LNCaP clone FGC (cell line): ENCODE measurements at regions not wholly inside any gene's neighbourhood (a gene's known extent, or its start where the extent isn't known, plus 50 kb on each side); places are given as distances from the start of the nearest gene placed in this dataset.

Source experiments
- DNase-seq: peaks from one replicate; pipeline ENCODE4 v3.0.0-alpha.2; 2011; ENCODE audit warnings: low read depth
- H3K4me3 ChIP-seq: 2 replicates; pipeline ENCODE4 v1.5.1; 2011; ENCODE audit warnings: mild to moderate bottlenecking, low read depth, low read length, control low read depth
- TF ChIP-seq, protein P1 (sequence below): IDR thresholded peaks from 2 replicates; pipeline ENCODE4 v1.5.1; 2012; ENCODE audit warnings: mild to moderate bottlenecking; ENCODE audit not compliant: control insufficient read depth, insufficient read depth; ENCODE audit errors: extremely low read depth

- no peak overlapping the region for H3K4me3 ChIP-seq
- DNase-seq = no peak
- TF ChIP-seq, protein P1, sequence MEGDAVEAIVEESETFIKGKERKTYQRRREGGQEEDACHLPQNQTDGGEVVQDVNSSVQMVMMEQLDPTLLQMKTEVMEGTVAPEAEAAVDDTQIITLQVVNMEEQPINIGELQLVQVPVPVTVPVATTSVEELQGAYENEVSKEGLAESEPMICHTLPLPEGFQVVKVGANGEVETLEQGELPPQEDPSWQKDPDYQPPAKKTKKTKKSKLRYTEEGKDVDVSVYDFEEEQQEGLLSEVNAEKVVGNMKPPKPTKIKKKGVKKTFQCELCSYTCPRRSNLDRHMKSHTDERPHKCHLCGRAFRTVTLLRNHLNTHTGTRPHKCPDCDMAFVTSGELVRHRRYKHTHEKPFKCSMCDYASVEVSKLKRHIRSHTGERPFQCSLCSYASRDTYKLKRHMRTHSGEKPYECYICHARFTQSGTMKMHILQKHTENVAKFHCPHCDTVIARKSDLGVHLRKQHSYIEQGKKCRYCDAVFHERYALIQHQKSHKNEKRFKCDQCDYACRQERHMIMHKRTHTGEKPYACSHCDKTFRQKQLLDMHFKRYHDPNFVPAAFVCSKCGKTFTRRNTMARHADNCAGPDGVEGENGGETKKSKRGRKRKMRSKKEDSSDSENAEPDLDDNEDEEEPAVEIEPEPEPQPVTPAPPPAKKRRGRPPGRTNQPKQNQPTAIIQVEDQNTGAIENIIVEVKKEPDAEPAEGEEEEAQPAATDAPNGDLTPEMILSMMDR = no peak
Measured at GRCh38 chr1:4433075-4433474, 221.3 kb upstream of the AJAP1 start.

DNA sequence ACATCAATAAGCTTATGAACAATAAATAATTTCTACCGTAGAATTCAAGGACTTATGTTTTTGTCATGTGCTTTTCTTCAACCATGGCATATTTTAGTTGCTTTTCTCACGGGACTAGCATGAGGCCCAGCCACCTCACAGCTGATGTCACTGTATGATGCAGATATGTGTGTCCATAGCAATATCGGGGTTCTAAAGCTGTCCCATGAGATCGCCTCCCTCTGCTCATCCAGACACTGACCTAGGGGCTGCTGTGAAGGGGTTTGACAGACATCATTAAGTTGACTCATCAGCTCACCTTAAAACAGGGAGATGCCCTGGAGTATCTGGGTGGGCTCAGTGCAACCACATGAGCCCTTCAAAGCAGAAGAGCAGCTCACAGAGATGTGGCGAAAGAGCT lies 210.3 kb upstream of the AJAP1 start:
- no peak for DNase-seq
- H3K4me3 ChIP-seq = no peak overlapping the region
- TF ChIP-seq, protein P1 = no peak

DNA sequence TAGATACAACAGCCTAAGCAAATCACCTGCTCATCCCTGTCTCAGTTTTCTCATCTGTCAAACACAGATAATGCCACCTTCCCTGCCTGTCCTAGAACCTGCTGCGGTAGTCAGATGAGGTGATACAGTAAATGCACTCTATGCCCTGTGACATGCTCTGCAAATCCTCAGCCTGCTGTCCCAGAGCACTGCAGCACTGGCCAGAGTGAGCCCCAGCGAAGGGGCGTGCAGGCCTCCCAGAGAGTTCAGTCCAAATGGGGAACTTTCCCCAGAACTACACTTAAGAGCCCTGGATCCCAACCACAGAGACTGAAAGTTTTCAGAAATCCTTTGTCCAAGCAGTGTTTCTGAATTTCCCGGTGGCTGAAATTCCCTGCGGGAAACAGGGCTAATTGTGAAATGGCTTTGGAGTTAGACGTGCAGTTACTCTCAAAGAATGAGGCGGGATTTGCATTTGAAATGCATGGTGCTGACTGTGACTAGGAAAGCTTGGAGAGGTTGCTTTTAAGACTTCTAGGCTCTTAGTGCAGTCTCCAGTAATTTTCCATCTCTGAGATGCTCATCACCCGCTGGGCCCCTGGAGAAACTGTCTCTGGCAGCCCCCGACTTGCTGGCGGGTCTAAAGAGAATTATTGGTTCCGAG lies 206.5 kb upstream of the AJAP1 start:
- no peak overlapping the region for H3K4me3 ChIP-seq
- TF ChIP-seq, protein P1 = no peak
- DNase-seq = no peak

- TF ChIP-seq, protein P1 = no peak
- DNase-seq = no peak
Measured at GRCh38 chr1:4449972-4450371, 204.4 kb upstream of the AJAP1 start.

DNA sequence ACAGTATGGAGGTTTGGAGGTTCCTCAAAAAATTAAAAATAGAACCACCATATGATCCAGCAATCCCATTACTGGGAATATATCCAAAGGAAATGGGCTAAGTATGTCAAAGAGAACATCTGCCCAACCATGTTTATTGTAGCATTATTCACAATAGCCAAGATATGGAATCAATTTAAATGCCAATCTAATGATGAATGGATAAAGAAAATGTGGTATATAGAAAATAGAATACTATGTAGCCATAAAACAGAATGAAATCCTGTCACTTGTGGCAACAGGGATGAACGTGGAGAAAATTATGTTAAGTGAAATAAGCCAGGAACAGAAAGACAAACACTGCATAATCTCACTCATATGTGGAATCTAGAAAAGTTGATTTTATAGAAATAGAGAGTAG lies 201.7 kb upstream of the AJAP1 start:
- no peak for DNase-seq
- H3K4me3 ChIP-seq = no peak overlapping the region

More at GRCh38 chr1:4449972-4450371, 204.4 kb upstream of the AJAP1 start:
- no peak overlapping the region for H3K4me3 ChIP-seq

DNA sequence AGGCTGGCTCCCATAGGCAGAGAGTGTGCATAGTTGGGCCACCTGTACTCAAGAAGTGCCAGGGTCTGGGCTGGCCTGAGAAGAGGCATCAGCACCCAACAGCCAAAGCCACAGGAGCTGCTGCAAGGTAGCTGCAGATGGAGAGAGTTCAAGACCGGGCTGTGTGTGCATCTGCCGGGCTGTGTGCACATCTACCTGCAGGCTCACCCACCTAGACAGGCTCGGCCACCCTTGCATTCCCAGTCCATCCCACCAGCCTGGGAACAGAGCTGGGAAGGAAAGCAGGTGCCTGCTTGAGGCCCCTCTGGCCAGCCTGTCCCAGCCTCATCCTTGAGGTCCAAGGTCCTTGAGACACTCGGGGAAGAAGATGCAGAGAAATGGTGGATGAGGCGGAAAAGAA lies 194.4 kb upstream of the AJAP1 start:
- TF ChIP-seq, protein P1 = no peak
- no peak for DNase-seq
- H3K4me3 ChIP-seq = no peak overlapping the region

More for the DNA sequence above, 201.7 kb upstream of the AJAP1 start:
- TF ChIP-seq, protein P1 = no peak

GRCh38 chr1:4460651-4461050 lies 193.8 kb upstream of the AJAP1 start:
- TF ChIP-seq, protein P1 = no peak
- DNase-seq = no peak
- H3K4me3 ChIP-seq = no peak overlapping the region
